WERI-Rb-1 (cell line): ENCODE measurements at regions not wholly inside any gene's neighbourhood (a gene's known extent, or its start where the extent isn't known, plus 50 kb on each side); places are given as distances from the start of the nearest gene placed in this dataset.
A peak's percentile ranks its signal among the peaks of the same experiment; 100 is the strongest.

Source experiments
- DNase-seq: peaks from one replicate; pipeline ENCODE4 v3.0.0-alpha.2; 2020
- H3K27ac ChIP-seq: fragments of 250-450 bp; sonication (Bioruptor Pico); 2 replicates; pipeline ENCODE4 v1.5.1; 2020; ENCODE audit warnings: mild to moderate bottlenecking, moderate library complexity
- H3K27me3 ChIP-seq: fragments of 250-450 bp; sonication (Bioruptor Pico); 2 replicates; pipeline ENCODE4 v1.5.1; 2021; ENCODE audit warnings: mild to moderate bottlenecking, low read depth, moderate library complexity; ENCODE audit not compliant: insufficient read depth, severe bottlenecking
- H3K36me3 ChIP-seq: fragments of 250-450 bp; sonication (Bioruptor Pico); 2 replicates; pipeline ENCODE4 v1.5.1; 2020; ENCODE audit warnings: mild to moderate bottlenecking, moderate library complexity
- H3K4me3 ChIP-seq: 2 replicates; pipeline ENCODE4 v1.5.1; 2011; ENCODE audit warnings: low read depth, mild to moderate bottlenecking, control low read depth, low read length
- H3K9me3 ChIP-seq: fragments of 250-450 bp; sonication (Bioruptor Pico); 2 replicates; pipeline ENCODE4 v1.5.1; 2021; ENCODE audit warnings: mild to moderate bottlenecking, moderate library complexity; ENCODE audit not compliant: severe bottlenecking
- TF ChIP-seq, protein P1 (sequence below): IDR thresholded peaks from 2 replicates; pipeline ENCODE4 v1.5.1; 2011; ENCODE audit warnings: low read depth, mild to moderate bottlenecking, control low read depth, inconsistent platforms, low read length

DNA sequence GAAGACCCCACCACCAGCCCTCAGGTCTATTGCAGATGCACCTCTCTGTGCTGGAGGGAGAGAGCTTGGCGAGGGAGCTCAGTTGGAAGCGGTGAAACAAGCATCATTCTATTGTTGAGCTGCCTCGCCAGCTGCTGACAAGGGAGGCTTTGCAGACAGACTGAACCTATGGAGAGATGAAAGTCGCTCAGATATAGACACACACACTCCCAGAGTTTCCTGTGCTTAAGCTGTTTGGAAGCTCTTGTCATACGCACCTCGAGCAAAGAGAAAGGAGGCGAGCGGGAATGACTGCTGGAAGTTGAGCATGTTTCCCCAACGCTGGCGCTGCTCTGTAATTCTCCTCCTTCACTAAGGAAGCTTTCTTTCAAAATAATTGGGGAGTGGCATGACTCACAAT, 126.1 kb downstream of the TRIM29 start:
- H3K4me3 ChIP-seq = no peak overlapping the region
- TF ChIP-seq, protein P1, sequence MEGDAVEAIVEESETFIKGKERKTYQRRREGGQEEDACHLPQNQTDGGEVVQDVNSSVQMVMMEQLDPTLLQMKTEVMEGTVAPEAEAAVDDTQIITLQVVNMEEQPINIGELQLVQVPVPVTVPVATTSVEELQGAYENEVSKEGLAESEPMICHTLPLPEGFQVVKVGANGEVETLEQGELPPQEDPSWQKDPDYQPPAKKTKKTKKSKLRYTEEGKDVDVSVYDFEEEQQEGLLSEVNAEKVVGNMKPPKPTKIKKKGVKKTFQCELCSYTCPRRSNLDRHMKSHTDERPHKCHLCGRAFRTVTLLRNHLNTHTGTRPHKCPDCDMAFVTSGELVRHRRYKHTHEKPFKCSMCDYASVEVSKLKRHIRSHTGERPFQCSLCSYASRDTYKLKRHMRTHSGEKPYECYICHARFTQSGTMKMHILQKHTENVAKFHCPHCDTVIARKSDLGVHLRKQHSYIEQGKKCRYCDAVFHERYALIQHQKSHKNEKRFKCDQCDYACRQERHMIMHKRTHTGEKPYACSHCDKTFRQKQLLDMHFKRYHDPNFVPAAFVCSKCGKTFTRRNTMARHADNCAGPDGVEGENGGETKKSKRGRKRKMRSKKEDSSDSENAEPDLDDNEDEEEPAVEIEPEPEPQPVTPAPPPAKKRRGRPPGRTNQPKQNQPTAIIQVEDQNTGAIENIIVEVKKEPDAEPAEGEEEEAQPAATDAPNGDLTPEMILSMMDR = no peak
- DNase-seq = no peak

DNA sequence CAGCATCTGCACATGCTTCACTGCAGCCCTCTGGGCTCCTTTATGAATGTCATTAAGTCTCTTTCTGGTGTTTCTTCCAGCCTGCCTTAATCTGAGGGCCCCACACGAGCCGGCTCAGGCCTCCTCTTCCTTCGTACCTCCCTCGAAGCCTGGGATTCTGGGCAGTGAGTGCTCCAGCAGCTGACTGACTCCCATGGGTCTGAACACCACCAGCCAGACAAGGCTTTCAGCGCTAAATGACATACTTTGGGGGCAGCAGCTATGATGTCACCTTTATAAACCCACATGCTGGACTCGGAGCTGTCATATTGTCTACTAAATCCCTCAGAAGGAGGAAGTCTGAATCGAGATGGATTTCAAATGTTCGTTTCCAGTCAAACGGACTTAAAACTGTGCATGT, 127.1 kb downstream of the TRIM29 start:
- H3K27ac ChIP-seq = no peak overlapping the region
- no peak overlapping the region for H3K4me3 ChIP-seq
- TF ChIP-seq, protein P1 = no peak
- no peaks in the 10 kb centered on the region for H3K9me3 ChIP-seq
- no peaks in the 10 kb centered on the region for H3K36me3 ChIP-seq
- DNase-seq = no peak
- H3K27me3 ChIP-seq = no peaks in the 10 kb centered on the region

More for the DNA sequence above, 126.1 kb downstream of the TRIM29 start:
- no peaks in the 10 kb centered on the region for H3K27me3 ChIP-seq
- H3K9me3 ChIP-seq = no peaks in the 10 kb centered on the region
- H3K36me3 ChIP-seq = no peaks in the 10 kb centered on the region
- H3K27ac ChIP-seq = no peak overlapping the region

DNA sequence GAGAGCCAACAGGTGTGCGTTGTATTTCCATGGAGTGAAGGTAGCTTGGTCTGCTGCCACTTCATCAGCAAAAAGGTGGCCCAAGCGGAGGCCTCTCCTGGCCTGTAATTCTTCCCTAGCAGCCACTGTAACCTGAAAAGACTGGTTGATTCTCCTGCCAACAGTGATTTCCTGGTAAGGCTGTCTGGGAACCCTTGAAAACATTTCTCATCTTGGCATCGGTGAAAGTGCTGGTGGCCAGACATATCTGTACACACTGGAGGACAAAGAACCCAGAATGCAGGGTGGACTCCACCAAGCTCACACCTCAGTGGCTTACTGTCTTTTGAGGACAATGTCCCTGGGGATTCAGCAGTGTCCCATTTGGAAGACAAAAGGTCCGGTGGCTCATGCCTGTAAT, 128.0 kb downstream of the TRIM29 start:
- DNase-seq = no peak
- no peaks in the 10 kb centered on the region for H3K9me3 ChIP-seq
- no peak overlapping the region for H3K27ac ChIP-seq
- H3K27me3 ChIP-seq = no peaks in the 10 kb centered on the region
- H3K36me3 ChIP-seq = no peaks in the 10 kb centered on the region
- no peak overlapping the region for H3K4me3 ChIP-seq
- TF ChIP-seq, protein P1 = no peak

DNA sequence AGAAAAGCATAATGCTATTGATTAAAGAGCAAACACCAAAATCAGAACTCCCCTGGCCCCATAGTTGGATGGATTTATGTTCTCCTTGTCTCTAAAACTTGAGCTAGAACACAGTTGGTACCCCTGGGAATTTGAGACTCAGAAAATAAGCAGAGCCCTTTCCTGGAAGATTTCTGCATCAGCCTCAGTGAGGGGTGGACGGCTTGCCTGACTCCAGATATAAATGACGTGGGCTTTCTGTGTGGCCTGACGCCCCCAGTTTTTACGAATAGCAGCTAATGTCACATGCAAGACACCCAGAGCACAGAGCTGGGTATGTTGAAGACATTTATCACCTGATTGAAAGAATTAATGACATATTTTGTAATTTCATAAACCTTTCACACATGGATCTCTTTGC, 130.8 kb downstream of the TRIM29 start:
- Histone ChIP-seq H3K4me3 (no peak overlapping the region), H3K27ac (no peak overlapping the region), H3K27me3 (no peaks in the 10 kb centered on the region), H3K9me3 (no peaks in the 10 kb centered on the region), H3K36me3 (no peaks in the 10 kb centered on the region)
- no peak for DNase-seq
- TF ChIP-seq, protein P1 = no peak

DNA sequence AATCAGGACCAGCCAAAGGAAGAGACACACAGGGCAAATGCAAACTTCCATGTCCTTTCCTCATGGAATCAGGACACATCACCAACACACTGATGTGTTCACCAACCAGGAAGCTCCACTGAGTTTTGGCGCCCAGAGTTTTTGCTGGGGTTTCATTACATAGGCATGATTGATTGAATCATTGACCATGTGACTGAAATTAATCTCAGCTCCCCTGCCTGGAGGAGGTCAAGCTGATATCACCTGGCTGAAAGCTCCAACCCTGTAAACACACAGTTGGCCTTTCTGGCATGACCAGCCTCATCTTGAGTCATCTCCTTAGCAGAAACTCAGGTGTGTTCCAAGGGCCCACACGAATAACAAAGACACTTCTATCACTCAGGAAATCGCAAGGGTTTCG, 133.2 kb downstream of the TRIM29 start:
- Histone ChIP-seq H3K27ac (no peak overlapping the region), H3K27me3 (no peaks in the 10 kb centered on the region), H3K9me3 (no peaks in the 10 kb centered on the region), H3K4me3 (no peak overlapping the region), H3K36me3 (no peaks in the 10 kb centered on the region)
- no peak for DNase-seq
- TF ChIP-seq, protein P1 = no peak

DNA sequence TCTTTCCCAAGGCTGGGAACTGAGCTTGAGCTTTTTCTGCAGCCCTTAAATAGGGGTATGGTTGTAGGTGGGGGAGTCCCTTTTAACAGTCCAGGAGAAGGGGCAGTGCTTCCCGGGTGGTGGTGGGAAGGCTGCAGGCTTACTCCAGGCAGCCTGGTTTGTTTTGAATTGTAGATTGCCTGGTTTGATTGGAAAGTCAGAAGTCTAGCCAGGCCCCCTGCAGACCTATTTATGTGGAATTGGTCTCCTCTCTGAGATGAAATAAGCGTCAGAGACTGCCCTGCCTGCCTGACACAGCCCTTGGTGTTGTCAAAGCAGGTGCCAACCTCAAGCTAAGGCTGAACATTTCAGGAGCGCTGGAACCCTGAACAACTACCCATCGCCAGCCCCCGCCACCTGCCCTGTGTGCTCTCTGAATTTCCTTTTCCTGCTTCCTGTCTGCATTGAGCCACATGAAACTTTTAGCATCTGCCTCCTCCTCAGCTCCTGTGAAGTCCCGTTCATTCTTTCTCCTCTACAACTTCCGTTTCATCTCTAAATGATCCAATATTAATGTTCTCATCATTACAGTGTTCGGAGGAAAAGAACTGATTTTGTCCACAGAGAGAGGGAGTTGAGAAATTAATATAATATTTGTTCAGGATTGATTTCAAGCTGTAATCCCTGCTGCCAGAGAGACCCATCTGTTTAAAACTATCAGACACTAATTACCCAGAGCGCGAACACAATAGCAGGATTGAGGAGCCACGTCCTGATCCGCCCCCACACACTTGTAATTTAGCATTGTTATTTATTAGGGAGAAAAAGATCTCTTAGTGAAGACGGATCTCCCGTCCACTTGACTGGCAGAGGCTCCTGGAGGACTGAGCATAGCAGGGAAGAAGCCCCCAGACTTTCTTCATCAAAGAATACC, 136.5 kb downstream of the TRIM29 start:
- Histone ChIP-seq H3K27me3 (no peaks in the 10 kb centered on the region), H3K9me3 (no peaks in the 10 kb centered on the region)
- TF ChIP-seq, protein P1 = no peak

More for the DNA sequence above, 136.5 kb downstream of the TRIM29 start:
- peak; percentile 35 for DNase-seq
- H3K27ac ChIP-seq = no peak overlapping the region
- no peaks in the 10 kb centered on the region for H3K36me3 ChIP-seq
- H3K4me3 ChIP-seq = peak overlapping the region; percentile 7; the same call in 1 of the 2 replicates
